GM06990 (cell line): ENCODE measurements at regions not wholly inside any gene's neighbourhood (a gene's known extent, or its start where the extent isn't known, plus 50 kb on each side); places are given as distances from the start of the nearest gene placed in this dataset.

Source experiments
- DNase-seq: peaks from one replicate; pipeline ENCODE4 v3.0.0-alpha.2; 2011; ENCODE audit not compliant: insufficient read length; ENCODE audit errors: extremely low read depth
- H3K27me3 ChIP-seq: replicated peaks from 2 replicates; pipeline ENCODE4 v1.6.0; 2011; ENCODE audit warnings: low read length; ENCODE audit not compliant: control insufficient read depth, insufficient read depth
- H3K36me3 ChIP-seq: 2 replicates; pipeline ENCODE4 v1.5.1; 2011; ENCODE audit warnings: low read length; ENCODE audit not compliant: control insufficient read depth, insufficient read depth
- H3K4me3 ChIP-seq: replicated peaks from 2 replicates; pipeline ENCODE4 v1.5.1; 2011; ENCODE audit warnings: low read depth, mild to moderate bottlenecking, control low read depth, low read length
- CTCF ChIP-seq: IDR thresholded peaks from 2 replicates; pipeline ENCODE4 v1.5.1; 2011; ENCODE audit warnings: low read length, control low read depth, mild to moderate bottlenecking, inconsistent platforms; ENCODE audit not compliant: insufficient read depth, poor library complexity, severe bottlenecking

- TF ChIP-seq CTCF = no peak
- H3K4me3 ChIP-seq = no peak overlapping the region
- no peak for DNase-seq
- no peaks in the 10 kb centered on the region for H3K36me3 ChIP-seq
- H3K27me3 ChIP-seq = no peaks in the 10 kb centered on the region
These were observed 267.8 kb downstream of the TMEM161B start for GRCh38 chr5:88000877-88001276.

DNA sequence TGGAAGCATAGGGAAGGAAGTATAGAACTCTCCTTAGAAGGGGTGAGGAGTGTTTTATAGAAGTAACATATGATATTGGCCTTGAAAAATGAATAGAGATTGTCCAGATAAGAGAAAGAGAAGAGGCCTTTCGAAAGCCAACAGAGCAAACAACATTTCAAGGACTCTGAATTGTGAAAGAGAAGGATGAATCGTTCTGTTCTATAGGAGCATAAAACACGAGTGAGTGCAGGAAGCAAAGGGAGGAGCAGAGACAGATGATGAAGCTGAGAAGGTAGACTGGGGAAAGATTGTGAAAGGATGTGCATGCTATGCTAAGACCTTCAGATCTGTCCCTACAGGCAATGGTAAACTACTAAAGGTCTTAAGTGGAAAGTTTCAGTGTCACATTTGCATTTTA, 271.0 kb downstream of the TMEM161B start:
- no peak for DNase-seq
- H3K36me3 ChIP-seq = no peaks in the 10 kb centered on the region
- TF ChIP-seq CTCF = no peak
- no peaks in the 10 kb centered on the region for H3K27me3 ChIP-seq
- H3K4me3 ChIP-seq = no peak overlapping the region

GRCh38 chr5:87966213-87966612, 302.4 kb downstream of the TMEM161B start:
- DNase-seq = no peak
- TF ChIP-seq CTCF = no peak
- Histone ChIP-seq H3K4me3 (no peak overlapping the region), H3K27me3 (no peaks in the 10 kb centered on the region), H3K36me3 (no peaks in the 10 kb centered on the region)

- no peak for TF ChIP-seq CTCF
These were observed 314.5 kb downstream of the TMEM161B start for GRCh38 chr5:87954121-87954520.

DNA sequence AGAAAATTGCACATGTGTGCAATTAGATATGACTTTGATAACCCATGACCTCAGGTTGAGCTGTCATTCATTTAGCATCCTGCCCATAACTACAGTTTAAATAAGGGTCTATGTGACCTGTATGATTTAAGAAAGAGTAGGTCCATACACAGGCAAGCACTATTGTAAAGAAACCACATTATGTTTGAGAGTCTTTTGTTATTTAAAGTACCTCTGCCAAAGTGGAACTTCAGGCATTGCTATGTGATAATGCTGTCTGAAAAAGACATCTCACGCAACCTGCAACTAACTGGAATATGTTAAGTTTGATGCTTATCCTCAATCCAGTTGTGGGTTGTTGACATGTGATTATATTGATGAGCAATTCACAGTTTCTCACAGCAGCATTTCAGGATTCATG, 317.0 kb downstream of the TMEM161B start:
- H3K4me3 ChIP-seq = no peak overlapping the region
- TF ChIP-seq CTCF = no peak
- DNase-seq = no peak
- H3K27me3 ChIP-seq = no peaks in the 10 kb centered on the region; the same call in 1 of the 2 replicates
- H3K36me3 ChIP-seq = no peaks in the 10 kb centered on the region

More at GRCh38 chr5:87954121-87954520, 314.5 kb downstream of the TMEM161B start:
- Histone ChIP-seq H3K27me3 (no peaks in the 10 kb centered on the region; the same call in 1 of the 2 replicates), H3K4me3 (no peak overlapping the region), H3K36me3 (no peaks in the 10 kb centered on the region)
- no peak for DNase-seq
